Retinal pigment epithelial cell (primary cell): ENCODE measurements at regions not wholly inside any gene's neighbourhood (a gene's known extent, or its start where the extent isn't known, plus 50 kb on each side); places are given as distances from the start of the nearest gene placed in this dataset.

Source experiments
- DNase-seq: peaks from one replicate; pipeline ENCODE4 v3.0.0-alpha.2; 2010; ENCODE audit warnings: low read depth
- H3K4me3 ChIP-seq: 2 replicates; pipeline ENCODE4 v1.5.1; 2011; ENCODE audit warnings: mild to moderate bottlenecking, low read length, control low read depth, moderate library complexity
- TF ChIP-seq, protein P1 (sequence below): conservative IDR thresholded peaks from 2 replicates; pipeline ENCODE4 v1.5.1; 2011; ENCODE audit warnings: low read depth, low read length, control low read depth, inconsistent platforms

DNA sequence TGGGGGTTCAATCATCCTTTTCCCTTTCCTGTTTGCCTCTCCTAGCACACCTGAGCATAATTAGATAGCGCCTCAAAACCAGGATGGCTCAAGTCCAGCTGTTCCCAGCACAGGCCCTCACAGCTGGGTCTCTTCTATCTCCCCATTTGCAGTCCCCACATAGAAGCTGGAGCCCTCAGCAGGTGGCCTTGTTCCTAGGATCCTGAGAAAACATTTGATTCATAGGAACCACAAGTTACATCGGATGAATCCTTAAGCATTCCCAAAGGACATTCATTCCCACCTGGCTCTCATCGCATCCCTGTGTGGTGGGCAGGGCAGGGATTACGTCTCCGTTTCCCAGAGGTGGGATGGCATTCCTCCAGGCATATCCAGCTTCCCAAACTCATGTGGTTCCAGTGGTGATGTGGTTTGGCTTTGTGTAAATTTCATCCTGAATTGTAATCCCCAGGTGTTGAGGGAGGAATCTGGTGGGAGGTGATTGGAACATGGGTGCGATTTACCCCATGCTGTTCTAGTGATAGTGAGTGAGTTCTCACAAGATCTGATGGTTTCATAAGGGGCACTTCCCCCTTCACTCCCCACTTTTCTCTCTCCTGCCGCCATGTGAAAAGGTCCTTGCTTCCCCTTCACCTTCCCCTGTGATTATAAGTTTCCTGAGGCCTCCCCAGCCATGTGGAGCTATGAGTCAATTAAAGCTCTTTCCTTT lies 49.8 kb upstream of the LEP start:
- TF ChIP-seq, protein P1, sequence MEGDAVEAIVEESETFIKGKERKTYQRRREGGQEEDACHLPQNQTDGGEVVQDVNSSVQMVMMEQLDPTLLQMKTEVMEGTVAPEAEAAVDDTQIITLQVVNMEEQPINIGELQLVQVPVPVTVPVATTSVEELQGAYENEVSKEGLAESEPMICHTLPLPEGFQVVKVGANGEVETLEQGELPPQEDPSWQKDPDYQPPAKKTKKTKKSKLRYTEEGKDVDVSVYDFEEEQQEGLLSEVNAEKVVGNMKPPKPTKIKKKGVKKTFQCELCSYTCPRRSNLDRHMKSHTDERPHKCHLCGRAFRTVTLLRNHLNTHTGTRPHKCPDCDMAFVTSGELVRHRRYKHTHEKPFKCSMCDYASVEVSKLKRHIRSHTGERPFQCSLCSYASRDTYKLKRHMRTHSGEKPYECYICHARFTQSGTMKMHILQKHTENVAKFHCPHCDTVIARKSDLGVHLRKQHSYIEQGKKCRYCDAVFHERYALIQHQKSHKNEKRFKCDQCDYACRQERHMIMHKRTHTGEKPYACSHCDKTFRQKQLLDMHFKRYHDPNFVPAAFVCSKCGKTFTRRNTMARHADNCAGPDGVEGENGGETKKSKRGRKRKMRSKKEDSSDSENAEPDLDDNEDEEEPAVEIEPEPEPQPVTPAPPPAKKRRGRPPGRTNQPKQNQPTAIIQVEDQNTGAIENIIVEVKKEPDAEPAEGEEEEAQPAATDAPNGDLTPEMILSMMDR = no peak
- DNase-seq = no peak
- H3K4me3 ChIP-seq = no peak overlapping the region
